GM23248 (cell line): ENCODE measurements at regions not wholly inside any gene's neighbourhood (a gene's known extent, or its start where the extent isn't known, plus 50 kb on each side); places are given as distances from the start of the nearest gene placed in this dataset.
A peak's percentile ranks its signal among the peaks of the same experiment; 100 is the strongest.

Experiments
- DNase-seq: peaks from one replicate; pipeline ENCODE4 v3.0.0-alpha.2; 2015
- H2AFZ ChIP-seq: fragments of 200-600 bp; sonication (generic); 2 replicates; pipeline ENCODE4 v1.6.1; 2016; ENCODE audit warnings: antibody characterized with exemption
- H3F3A ChIP-seq: fragments of 200-600 bp; sonication (generic); 2 replicates; pipeline ENCODE4 v1.6.1; 2016; ENCODE audit warnings: mild to moderate bottlenecking, antibody characterized with exemption, mixed run types; ENCODE audit not compliant: insufficient read depth
- H3K27ac ChIP-seq: fragments of 200-600 bp; sonication (generic); 2 replicates; pipeline ENCODE4 v1.5.1; 2016; ENCODE audit warnings: mild to moderate bottlenecking
- H3K27me3 ChIP-seq: fragments of 200-600 bp; sonication (generic); replicated peaks from 2 replicates; pipeline ENCODE4 v1.6.1; 2016; ENCODE audit warnings: mild to moderate bottlenecking; ENCODE audit not compliant: insufficient read depth
- H3K36me3 ChIP-seq: fragments of 200-600 bp; sonication (generic); 2 replicates; pipeline ENCODE4 v1.6.1; 2016; ENCODE audit warnings: low read depth, mild to moderate bottlenecking
- H3K4me1 ChIP-seq: fragments of 200-600 bp; sonication (generic); 2 replicates; pipeline ENCODE4 v1.6.1; 2016; ENCODE audit warnings: mild to moderate bottlenecking; ENCODE audit not compliant: insufficient read depth
- H3K4me2 ChIP-seq: fragments of 200-600 bp; sonication (generic); one replicate; pipeline ENCODE4 v1.6.1; 2016; ENCODE audit warnings: mild to moderate bottlenecking; ENCODE audit not compliant: unreplicated experiment
- H3K4me3 ChIP-seq: fragments of 200-600 bp; sonication (generic); 2 replicates; pipeline ENCODE4 v1.5.1; 2016; ENCODE audit warnings: mild to moderate bottlenecking
- H3K79me2 ChIP-seq: fragments of 200-600 bp; sonication (generic); 2 replicates; pipeline ENCODE4 v1.6.1; 2016; ENCODE audit warnings: mild to moderate bottlenecking; ENCODE audit not compliant: insufficient read depth
- H3K9ac ChIP-seq: fragments of 200-600 bp; sonication (generic); 2 replicates; pipeline ENCODE4 v1.6.1; 2016; ENCODE audit warnings: mild to moderate bottlenecking
- H3K9me2 ChIP-seq: fragments of 200-600 bp; sonication (generic); 2 replicates; pipeline ENCODE4 v1.6.1; 2016; ENCODE audit warnings: mixed run types, mild to moderate bottlenecking, moderate library complexity; ENCODE audit not compliant: insufficient read depth
- H3K9me3 ChIP-seq: fragments of 200-600 bp; sonication (generic); one replicate; pipeline ENCODE4 v1.6.1; 2017; ENCODE audit warnings: low read depth
- H4K20me1 ChIP-seq: fragments of 200-600 bp; sonication (generic); 2 replicates; pipeline ENCODE4 v1.6.0; 2016; ENCODE audit not compliant: insufficient read depth
- EZH2 ChIP-seq: fragments of 200-600 bp; sonication (generic); IDR thresholded peaks from 2 replicates; pipeline ENCODE4 v1.6.1; 2018; ENCODE audit warnings: antibody characterized with exemption, mild to moderate bottlenecking; ENCODE audit not compliant: insufficient read depth, poor library complexity, severe bottlenecking
- EZH2phosphoT487 ChIP-seq: fragments of 200-600 bp; sonication (generic); IDR thresholded peaks from 2 replicates; pipeline ENCODE4 v1.6.1; 2018; ENCODE audit warnings: antibody characterized with exemption, moderate library complexity, mild to moderate bottlenecking, low read depth; ENCODE audit not compliant: insufficient read depth
- WGBS, 2 experiments: methylation state at CpG; one replicate each; pipeline ENCODE4 v1.1.6; 2015 to 2017; ENCODE audit warnings: low lambda C conversion rate in 2 of 2, low coverage in 1 of 2; ENCODE audit errors: missing lambda C conversion rate in 2 of 2; 5-methylcytosine and 5-hydroxymethylcytosine counted together
- in situ Hi-C: fragments of 300-500 bp; cut with MboI; formaldehyde crosslinking; loops from 2 replicates; pipeline ENCODE4 v1.15.0; 2020

DNA sequence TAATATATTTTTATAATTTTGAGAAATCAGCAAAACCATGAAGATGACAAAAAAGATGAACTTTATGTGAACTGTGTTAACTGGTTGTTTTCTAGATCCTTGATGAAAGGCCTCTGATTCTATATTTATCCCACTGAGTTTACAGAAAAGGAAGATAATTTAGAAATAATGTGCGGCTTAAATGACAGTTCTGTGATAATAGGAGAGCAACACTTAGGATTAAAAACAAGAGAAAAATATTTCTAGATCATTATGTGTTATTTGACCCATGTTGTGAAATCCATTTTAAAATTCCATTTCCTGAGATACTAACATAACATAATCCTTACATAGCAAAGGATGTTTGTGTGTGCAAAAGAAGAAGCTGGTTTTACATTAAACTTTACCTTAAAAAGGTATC, 598.0 kb downstream of the DIPK2A start:
- TF ChIP-seq EZH2phosphoT487 (no peak), EZH2 (no peak)
- Histone ChIP-seq H3K9ac (no peak overlapping the region), H3K4me3 (no peak overlapping the region), H2AFZ (no peak overlapping the region), H4K20me1 (no peaks in the 10 kb centered on the region), H3K4me2 (no peak overlapping the region), H3K27ac (no peak overlapping the region), H3K27me3 (no peaks in the 10 kb centered on the region), H3K9me2 (no peaks in the 10 kb centered on the region), H3K79me2 (no peaks in the 10 kb centered on the region), H3K4me1 (no peaks in the 10 kb centered on the region), H3K36me3 (no peaks in the 10 kb centered on the region), H3K9me3 (no peaks in the 10 kb centered on the region), H3F3A (no peaks in the 10 kb centered on the region)
- in situ Hi-C loops = no loop called here
- DNase-seq = no peak
- WGBS, 2 experiments = 66 to 71% methylated on average over 1 of the region's 1 CpG

DNA sequence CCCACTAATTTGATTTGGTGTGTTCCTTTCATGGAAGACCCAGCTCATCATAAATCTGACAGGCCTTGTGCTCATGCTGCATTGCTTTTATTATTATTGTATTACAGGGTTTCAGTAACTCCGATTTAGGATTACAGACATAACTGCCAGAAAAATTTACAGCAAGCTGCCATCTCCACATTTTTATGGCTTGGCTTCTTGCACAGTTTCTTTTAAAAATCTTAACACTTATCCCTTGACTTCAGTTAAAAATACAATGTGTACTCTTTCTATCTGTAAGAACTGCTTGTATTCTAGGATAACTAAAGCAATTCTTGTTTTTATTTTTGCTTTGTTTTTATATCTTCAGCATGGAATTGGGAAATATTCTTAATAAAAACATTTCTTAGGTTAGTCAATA, 612.2 kb downstream of the DIPK2A start:
- Histone ChIP-seq H3K4me3 (no peak overlapping the region), H3F3A (peaks cover 6% of the 10 kb centered on the region; the same call in 1 of the 2 replicates), H3K4me1 (no peaks in the 10 kb centered on the region), H3K79me2 (no peaks in the 10 kb centered on the region), H3K9ac (no peak overlapping the region), H3K27me3 (no peaks in the 10 kb centered on the region), H3K27ac (no peak overlapping the region), H4K20me1 (no peaks in the 10 kb centered on the region), H3K36me3 (no peaks in the 10 kb centered on the region), H3K4me2 (no peak overlapping the region), H3K9me2 (no peaks in the 10 kb centered on the region), H2AFZ (peak overlapping the region; percentile 29; the same call in 1 of the 2 replicates), H3K9me3 (no peaks in the 10 kb centered on the region)
- no peak for TF ChIP-seq EZH2
- no peak for TF ChIP-seq EZH2phosphoT487
- DNase-seq = no peak
- in situ Hi-C loops = no loop called here
- 19 to 22% methylated on average over 1 of the region's 1 CpG for WGBS, 2 experiments

DNA sequence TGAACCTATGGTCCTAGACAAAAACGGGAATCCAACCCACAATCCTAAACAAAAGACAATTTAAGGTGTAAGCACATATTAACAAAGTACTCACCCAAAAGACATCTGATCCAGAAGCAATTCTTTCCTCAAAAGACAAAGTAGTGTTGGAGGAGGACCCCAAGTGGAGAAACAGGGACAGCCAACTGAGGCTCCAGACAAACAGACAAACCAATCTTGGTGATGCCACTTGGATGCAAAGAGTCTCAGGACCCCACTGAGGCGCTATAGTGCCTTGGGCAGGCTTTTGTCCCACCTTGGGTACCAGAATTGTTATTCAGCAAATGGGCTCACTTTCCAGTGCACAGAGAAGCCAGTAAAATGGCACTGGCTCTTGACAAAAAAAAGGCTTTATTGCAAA, 613.8 kb downstream of the DIPK2A start:
- Histone ChIP-seq H4K20me1 (no peaks in the 10 kb centered on the region), H3K9me2 (no peaks in the 10 kb centered on the region), H3F3A (peaks cover 8% of the 10 kb centered on the region; the same call in 1 of the 2 replicates), H3K27me3 (no peaks in the 10 kb centered on the region), H3K79me2 (no peaks in the 10 kb centered on the region), H3K9me3 (no peaks in the 10 kb centered on the region), H3K4me1 (peaks cover 7% of the 10 kb centered on the region), H3K4me2 (no peak overlapping the region), H3K9ac (no peak overlapping the region), H3K27ac (no peak overlapping the region), H3K36me3 (no peaks in the 10 kb centered on the region), H2AFZ (no peak overlapping the region), H3K4me3 (no peak overlapping the region)
- in situ Hi-C loops = no loop called here
- WGBS, 2 experiments = 77 to 84% methylated on average over 2 of the region's 2 CpGs
- no peak for DNase-seq
- no peak for TF ChIP-seq EZH2
- TF ChIP-seq EZH2phosphoT487 = no peak

DNA sequence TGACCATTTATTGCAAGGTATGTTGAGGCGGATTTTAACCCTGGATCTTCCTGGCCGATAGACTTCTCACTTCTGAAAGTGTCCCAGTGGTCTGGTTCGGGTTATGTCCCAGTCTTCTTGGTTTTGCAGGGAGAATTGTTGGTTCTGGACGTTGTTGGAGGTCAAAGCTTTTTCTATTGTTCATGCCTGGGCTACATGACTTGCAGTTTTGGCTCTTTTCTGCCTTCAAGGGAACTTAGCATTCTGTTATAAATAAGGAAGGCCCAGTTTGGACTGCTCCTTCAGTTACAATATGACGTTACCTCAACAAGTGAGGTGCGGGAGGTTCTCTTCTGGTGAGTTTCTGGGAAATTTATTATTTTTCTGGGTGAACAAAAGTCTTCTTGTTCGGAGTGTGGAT, 614.3 kb downstream of the DIPK2A start:
- Histone ChIP-seq H3K9me3 (no peaks in the 10 kb centered on the region), H3K79me2 (no peaks in the 10 kb centered on the region), H3K27ac (peak overlapping the region; percentile 56), H3K4me2 (no peak overlapping the region), H3K27me3 (no peaks in the 10 kb centered on the region), H3K9me2 (no peaks in the 10 kb centered on the region), H4K20me1 (no peaks in the 10 kb centered on the region), H3K4me3 (no peak overlapping the region), H3K9ac (no peak overlapping the region), H3F3A (peaks cover 12% of the 10 kb centered on the region; the same call in 1 of the 2 replicates), H3K36me3 (no peaks in the 10 kb centered on the region), H3K4me1 (peaks cover 12% of the 10 kb centered on the region), H2AFZ (0 out of 2 replicates have a peak overlapping the region, but pooled peaks have one; percentile 9)
- TF ChIP-seq EZH2phosphoT487 = no peak
- no peak for TF ChIP-seq EZH2
- in situ Hi-C loops = no loop called here
- no peak for DNase-seq
- 79 to 86% methylated on average over 7 of the region's 7 CpGs for WGBS, 2 experiments

DNA sequence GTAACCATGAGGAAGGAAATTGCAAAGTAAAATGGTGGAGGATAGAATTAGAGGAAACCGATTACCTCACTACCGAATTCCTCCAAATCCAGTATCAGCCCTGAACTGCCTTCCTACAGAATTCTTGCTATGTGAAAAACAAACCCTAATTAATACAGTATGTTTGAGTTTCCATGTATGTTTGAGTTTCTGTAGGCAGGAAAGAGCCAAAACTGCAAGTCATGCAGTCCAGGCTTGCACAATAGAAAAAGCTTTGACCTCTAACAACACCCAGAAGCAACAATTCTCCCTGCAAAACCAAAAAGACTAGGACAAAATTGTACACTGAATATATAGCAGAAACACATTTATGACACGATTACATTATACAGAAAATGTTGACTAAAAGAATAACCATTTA, 614.8 kb downstream of the DIPK2A start:
- Histone ChIP-seq H3F3A (peaks cover 16% of the 10 kb centered on the region; the same call in 1 of the 2 replicates), H3K9me2 (no peaks in the 10 kb centered on the region), H2AFZ (0 out of 2 replicates have a peak overlapping the region, but pooled peaks have one; percentile 9), H3K9me3 (no peaks in the 10 kb centered on the region), H3K4me2 (no peak overlapping the region), H3K79me2 (no peaks in the 10 kb centered on the region), H3K4me3 (no peak overlapping the region), H3K9ac (no peak overlapping the region), H3K36me3 (no peaks in the 10 kb centered on the region), H3K27me3 (no peaks in the 10 kb centered on the region), H3K4me1 (peaks cover 16% of the 10 kb centered on the region), H4K20me1 (no peaks in the 10 kb centered on the region), H3K27ac (peak overlapping the region; percentile 56)
- DNase-seq = peak; percentile 63
- in situ Hi-C loops = no loop called here
- no peak for TF ChIP-seq EZH2phosphoT487
- no peak for TF ChIP-seq EZH2
- WGBS, 2 experiments = 65 to 68% methylated on average over 3 of the region's 3 CpGs
